MM.1S (cell line): ENCODE measurements at regions not wholly inside any gene's neighbourhood (a gene's known extent, or its start where the extent isn't known, plus 50 kb on each side); places are given as distances from the start of the nearest gene placed in this dataset.

Source experiments
- DNase-seq: peaks from one replicate; pipeline ENCODE4 v3.0.0-alpha.2; 2015
- H2AFZ ChIP-seq: fragments of 300-600 bp; sonication (generic); 2 replicates; pipeline ENCODE4 v1.6.0; 2016; ENCODE audit warnings: antibody characterized with exemption, low read length
- H3F3A ChIP-seq: fragments of 300-600 bp; sonication (generic); 2 replicates; pipeline ENCODE4 v1.6.1; 2016; ENCODE audit warnings: mild to moderate bottlenecking, antibody characterized with exemption, low read length, moderate library complexity, mixed read lengths; ENCODE audit not compliant: insufficient read depth
- H3K27ac ChIP-seq: fragments of 300-600 bp; sonication (generic); 2 replicates; pipeline ENCODE4 v1.5.1; 2016; ENCODE audit warnings: mild to moderate bottlenecking, low read length
- H3K27me3 ChIP-seq: fragments of 300-600 bp; sonication (generic); replicated peaks from 2 replicates; pipeline ENCODE4 v1.6.0; 2016; ENCODE audit warnings: low read length; ENCODE audit not compliant: insufficient read depth
- H3K36me3 ChIP-seq: fragments of 300-600 bp; sonication (generic); replicated peaks from 2 replicates; pipeline ENCODE4 v1.6.1; 2016; ENCODE audit warnings: mild to moderate bottlenecking, low read length, mixed read lengths; ENCODE audit not compliant: insufficient read depth
- H3K4me1 ChIP-seq: fragments of 300-600 bp; sonication (generic); 2 replicates; pipeline ENCODE4 v1.6.1; 2016; ENCODE audit warnings: low read length, mixed read lengths
- H3K4me2 ChIP-seq: fragments of 300-600 bp; sonication (generic); 2 replicates; pipeline ENCODE4 v1.6.0; 2016; ENCODE audit warnings: low read depth, low read length
- H3K4me3 ChIP-seq: fragments of 300-600 bp; sonication (generic); 2 replicates; pipeline ENCODE4 v1.5.1; 2016; ENCODE audit warnings: low read length, mixed read lengths
- H3K79me2 ChIP-seq: fragments of 300-600 bp; sonication (generic); 2 replicates; pipeline ENCODE4 v1.6.1; 2016; ENCODE audit warnings: mixed run types, low read length, mixed read lengths
- H3K9ac ChIP-seq: fragments of 300-600 bp; sonication (generic); 2 replicates; pipeline ENCODE4 v1.6.1; 2016; ENCODE audit warnings: low read length, mixed read lengths
- H3K9me2 ChIP-seq: fragments of 300-600 bp; sonication (generic); replicated peaks from 2 replicates; pipeline ENCODE4 v1.6.1; 2016; ENCODE audit warnings: mild to moderate bottlenecking, low read length, mixed read lengths; ENCODE audit not compliant: insufficient read depth
- H3K9me3 ChIP-seq: fragments of 300-600 bp; sonication (generic); replicated peaks from 2 replicates; pipeline ENCODE4 v1.6.1; 2016; ENCODE audit warnings: mild to moderate bottlenecking, low read length, mixed read lengths; ENCODE audit not compliant: insufficient read depth
- H4K20me1 ChIP-seq: fragments of 300-600 bp; sonication (generic); 2 replicates; pipeline ENCODE4 v1.6.1; 2016; ENCODE audit warnings: mild to moderate bottlenecking, low read length, moderate library complexity, mixed read lengths; ENCODE audit not compliant: insufficient read depth
- EZH2 ChIP-seq: fragments of 300-600 bp; sonication (generic); optimal IDR thresholded peaks from 2 replicates; pipeline ENCODE3; 2017; ENCODE audit warnings: low read depth, mild to moderate bottlenecking, antibody characterized with exemption, low read length, mixed read lengths
- EZH2phosphoT487 ChIP-seq: fragments of 300-600 bp; sonication (generic); IDR thresholded peaks from 2 replicates; pipeline ENCODE4 v1.6.1; 2018; ENCODE audit warnings: antibody characterized with exemption, low read length
- TF ChIP-seq, protein P1 (sequence below): fragments of 300-600 bp; sonication (generic); IDR thresholded peaks from 2 replicates; pipeline ENCODE4 v1.5.1; 2016; ENCODE audit warnings: antibody characterized with exemption, low read length, mixed read lengths

DNA sequence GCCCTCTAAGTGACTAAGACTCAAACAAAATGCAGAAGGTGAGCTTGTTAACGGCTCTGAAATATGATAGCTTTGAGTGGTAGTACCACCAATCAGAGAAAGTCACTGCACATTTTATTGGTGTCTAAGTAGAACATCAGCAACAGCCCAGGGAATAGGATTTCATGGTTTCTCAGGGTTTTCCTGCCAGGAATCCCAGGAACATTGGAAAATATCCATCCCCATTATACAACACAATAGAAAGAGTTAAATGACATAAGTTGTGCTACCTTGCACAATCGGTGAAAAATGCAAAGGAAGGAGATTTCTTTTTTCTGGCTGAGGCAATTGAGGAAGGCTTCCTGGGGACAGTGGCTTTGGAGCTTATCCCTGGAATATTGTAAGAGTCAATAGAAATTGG, 283.1 kb downstream of the HLX start:
- no peak for TF ChIP-seq EZH2
- no peak for TF ChIP-seq EZH2phosphoT487
- TF ChIP-seq, protein P1, sequence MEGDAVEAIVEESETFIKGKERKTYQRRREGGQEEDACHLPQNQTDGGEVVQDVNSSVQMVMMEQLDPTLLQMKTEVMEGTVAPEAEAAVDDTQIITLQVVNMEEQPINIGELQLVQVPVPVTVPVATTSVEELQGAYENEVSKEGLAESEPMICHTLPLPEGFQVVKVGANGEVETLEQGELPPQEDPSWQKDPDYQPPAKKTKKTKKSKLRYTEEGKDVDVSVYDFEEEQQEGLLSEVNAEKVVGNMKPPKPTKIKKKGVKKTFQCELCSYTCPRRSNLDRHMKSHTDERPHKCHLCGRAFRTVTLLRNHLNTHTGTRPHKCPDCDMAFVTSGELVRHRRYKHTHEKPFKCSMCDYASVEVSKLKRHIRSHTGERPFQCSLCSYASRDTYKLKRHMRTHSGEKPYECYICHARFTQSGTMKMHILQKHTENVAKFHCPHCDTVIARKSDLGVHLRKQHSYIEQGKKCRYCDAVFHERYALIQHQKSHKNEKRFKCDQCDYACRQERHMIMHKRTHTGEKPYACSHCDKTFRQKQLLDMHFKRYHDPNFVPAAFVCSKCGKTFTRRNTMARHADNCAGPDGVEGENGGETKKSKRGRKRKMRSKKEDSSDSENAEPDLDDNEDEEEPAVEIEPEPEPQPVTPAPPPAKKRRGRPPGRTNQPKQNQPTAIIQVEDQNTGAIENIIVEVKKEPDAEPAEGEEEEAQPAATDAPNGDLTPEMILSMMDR: no peak
- Histone ChIP-seq H3K79me2 (no peaks in the 10 kb centered on the region), H3K9me2 (no peaks in the 10 kb centered on the region), H3K4me2 (no peak overlapping the region), H3K9ac (no peak overlapping the region), H3K36me3 (no peaks in the 10 kb centered on the region), H3K4me1 (no peaks in the 10 kb centered on the region), H3F3A (no peaks in the 10 kb centered on the region), H3K27ac (no peak overlapping the region), H3K27me3 (no peaks in the 10 kb centered on the region), H3K4me3 (no peak overlapping the region), H4K20me1 (no peaks in the 10 kb centered on the region), H3K9me3 (no peaks in the 10 kb centered on the region), H2AFZ (no peak overlapping the region)
- no peak for DNase-seq

DNA sequence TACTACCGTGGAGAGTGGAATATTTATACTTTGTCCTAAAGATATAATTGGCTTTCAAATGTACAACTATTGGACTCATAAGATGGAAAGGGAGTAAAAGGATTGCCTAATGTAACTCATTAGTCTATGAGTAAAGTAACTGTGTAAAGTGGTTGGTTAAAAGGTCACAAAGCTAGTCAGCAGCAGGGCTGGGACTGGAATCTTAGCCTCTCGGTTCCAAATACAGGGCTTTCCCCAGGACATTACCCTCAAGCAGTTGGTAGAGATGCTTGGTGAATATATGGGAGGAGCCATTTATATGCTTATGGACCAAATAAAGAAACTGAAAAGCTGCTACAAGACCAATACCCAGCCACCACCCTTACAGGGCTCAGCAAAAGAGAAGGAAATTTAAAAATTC, 283.7 kb downstream of the HLX start:
- Histone ChIP-seq H3F3A (no peaks in the 10 kb centered on the region), H3K36me3 (no peaks in the 10 kb centered on the region), H4K20me1 (no peaks in the 10 kb centered on the region), H3K4me1 (no peaks in the 10 kb centered on the region), H3K4me2 (no peak overlapping the region), H3K27me3 (no peaks in the 10 kb centered on the region), H3K79me2 (no peaks in the 10 kb centered on the region), H3K9me3 (no peaks in the 10 kb centered on the region), H3K27ac (no peak overlapping the region), H2AFZ (no peak overlapping the region), H3K9ac (no peak overlapping the region), H3K4me3 (no peak overlapping the region), H3K9me2 (no peaks in the 10 kb centered on the region)
- TF ChIP-seq, protein P1: no peak
- TF ChIP-seq EZH2phosphoT487: no peak
- no peak for TF ChIP-seq EZH2
- no peak for DNase-seq

DNA sequence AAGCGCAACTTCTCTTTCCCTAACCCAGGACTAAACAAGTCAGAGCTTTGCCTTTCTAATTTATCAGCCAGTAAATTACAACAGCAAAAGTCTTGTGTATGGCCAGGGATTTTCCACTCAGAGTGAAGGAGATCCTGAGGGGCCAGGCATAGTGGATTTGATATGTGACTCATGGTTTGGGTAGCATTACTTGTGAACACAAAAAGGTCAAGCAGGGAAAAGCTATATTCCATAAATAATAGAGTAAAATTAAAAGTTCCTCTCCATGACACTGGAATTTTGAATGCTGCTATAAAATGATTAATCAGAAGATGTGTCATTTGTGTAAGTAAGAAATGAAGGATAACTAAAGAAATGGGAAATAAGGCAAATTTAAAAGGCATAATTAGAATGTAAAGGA, 284.8 kb downstream of the HLX start:
- Histone ChIP-seq H3K27me3 (no peaks in the 10 kb centered on the region), H3K4me3 (no peak overlapping the region), H3F3A (no peaks in the 10 kb centered on the region), H3K9me3 (no peaks in the 10 kb centered on the region), H3K36me3 (no peaks in the 10 kb centered on the region), H3K4me1 (no peaks in the 10 kb centered on the region), H2AFZ (no peak overlapping the region), H3K79me2 (no peaks in the 10 kb centered on the region), H4K20me1 (no peaks in the 10 kb centered on the region), H3K9me2 (no peaks in the 10 kb centered on the region), H3K27ac (no peak overlapping the region), H3K4me2 (no peak overlapping the region), H3K9ac (no peak overlapping the region)
- no peak for DNase-seq
- TF ChIP-seq EZH2: no peak
- TF ChIP-seq, protein P1: no peak
- no peak for TF ChIP-seq EZH2phosphoT487
